Activated naive CD4-positive, alpha-beta T cell treated with anti-CD3 and anti-CD28 coated beads, Interleukin-2, amount 10 ng/mL, durations not matched to agents 7 days and 5 days (primary cell): ENCODE measurements at regions not wholly inside any gene's neighbourhood (a gene's known extent, or its start where the extent isn't known, plus 50 kb on each side); places are given as distances from the start of the nearest gene placed in this dataset.

Experiments used
- CTCF ChIA-PET: fragments of 350-600 bp; sonication (Branson Sonifier 250); formaldehyde crosslinking; loops from one replicate; lab custom pipeline; 2021; ENCODE audit warnings: antibody characterized with exemption; lab: Charles Lee
- DNase-seq: peaks from one replicate; pipeline ENCODE4 v3.0.0-alpha.2; 2020
- H3K27ac Mint-ChIP-seq: one replicate; pipeline ENCODE4 v1.8.0; 2021; ENCODE audit warnings: mild to moderate bottlenecking, moderate library complexity, mixed read lengths
- H3K27me3 Mint-ChIP-seq: one replicate; pipeline ENCODE4 v1.8.0; 2021; ENCODE audit warnings: mild to moderate bottlenecking, mixed read lengths
- H3K36me3 Mint-ChIP-seq: one replicate; pipeline ENCODE4 v1.8.0; 2021; ENCODE audit warnings: mixed read lengths
- H3K4me1 Mint-ChIP-seq: one replicate; pipeline ENCODE4 v1.8.0; 2021; ENCODE audit warnings: mixed read lengths
- H3K4me3 Mint-ChIP-seq: one replicate; pipeline ENCODE4 v1.8.0; 2021; ENCODE audit warnings: mild to moderate bottlenecking, moderate library complexity, mixed read lengths
- H3K9me3 Mint-ChIP-seq: one replicate; pipeline ENCODE4 v1.8.0; 2021; ENCODE audit warnings: mixed read lengths

GRCh38 chr10:131735577-131735976, 165.2 kb upstream of the PPP2R2D start:
- CTCF ChIA-PET = no interaction called here
- Mint-ChIP-seq H3K9me3 (peaks cover 16% of the 10 kb centered on the region), H3K4me3 (no peak overlapping the region), H3K36me3 (no peaks in the 10 kb centered on the region), H3K27me3 (no peaks in the 10 kb centered on the region), H3K4me1 (no peaks in the 10 kb centered on the region), H3K27ac (no peak overlapping the region)
- no peak for DNase-seq

GRCh38 chr10:131736321-131736980, 164.4 kb upstream of the PPP2R2D start:
- Mint-ChIP-seq H3K27ac (no peak overlapping the region), H3K27me3 (no peaks in the 10 kb centered on the region), H3K4me1 (no peaks in the 10 kb centered on the region), H3K4me3 (no peak overlapping the region), H3K36me3 (no peaks in the 10 kb centered on the region), H3K9me3 (peaks cover 16% of the 10 kb centered on the region)
- CTCF ChIA-PET = no interaction called here
- DNase-seq = no peak

DNA sequence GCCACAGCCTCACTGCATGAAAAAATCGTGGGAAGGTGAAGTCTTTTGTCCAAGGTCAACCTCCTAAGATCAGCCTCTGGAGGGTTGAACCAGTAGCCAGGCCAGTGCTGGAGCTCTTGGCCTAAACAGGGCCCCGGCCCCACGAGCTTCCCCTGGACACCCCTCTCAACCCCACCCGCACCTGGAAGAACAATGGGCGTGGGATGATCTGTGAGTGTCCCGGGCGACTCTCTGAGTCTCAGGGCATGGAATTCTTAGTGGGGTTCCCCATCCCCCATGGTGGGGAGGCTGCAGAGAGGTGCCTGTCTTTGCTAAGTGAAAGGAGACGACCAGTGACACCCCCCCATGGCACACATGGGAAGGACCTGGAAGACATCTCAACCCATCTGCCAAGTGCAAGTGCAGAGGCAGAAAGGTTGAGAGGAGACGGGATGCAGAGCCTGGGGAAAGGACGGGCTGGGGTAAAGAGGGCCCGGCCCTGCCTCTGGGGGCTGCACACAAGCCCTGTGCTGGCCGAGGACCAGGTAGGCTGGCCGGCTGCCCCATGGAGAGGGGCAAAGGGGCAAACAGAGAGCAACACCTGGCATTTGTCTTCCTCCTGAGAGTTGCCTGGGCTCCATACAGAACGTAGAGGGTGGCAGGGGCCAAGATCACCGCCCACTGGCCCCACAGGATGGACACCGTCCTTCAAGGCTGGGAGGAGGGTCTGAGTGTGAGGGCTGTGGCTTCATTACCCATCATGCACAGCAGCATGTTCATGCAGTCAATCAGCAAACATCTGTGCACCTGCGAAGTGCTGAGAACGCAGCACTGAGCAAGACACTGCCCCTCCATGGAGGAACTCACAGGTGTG, 163.0 kb upstream of the PPP2R2D start:
- CTCF ChIA-PET = no interaction called here
- Mint-ChIP-seq H3K4me1 (no peaks in the 10 kb centered on the region), H3K36me3 (no peaks in the 10 kb centered on the region), H3K27ac (no peak overlapping the region), H3K9me3 (peaks cover 10% of the 10 kb centered on the region), H3K27me3 (no peaks in the 10 kb centered on the region), H3K4me3 (no peak overlapping the region)
- no peak for DNase-seq

DNA sequence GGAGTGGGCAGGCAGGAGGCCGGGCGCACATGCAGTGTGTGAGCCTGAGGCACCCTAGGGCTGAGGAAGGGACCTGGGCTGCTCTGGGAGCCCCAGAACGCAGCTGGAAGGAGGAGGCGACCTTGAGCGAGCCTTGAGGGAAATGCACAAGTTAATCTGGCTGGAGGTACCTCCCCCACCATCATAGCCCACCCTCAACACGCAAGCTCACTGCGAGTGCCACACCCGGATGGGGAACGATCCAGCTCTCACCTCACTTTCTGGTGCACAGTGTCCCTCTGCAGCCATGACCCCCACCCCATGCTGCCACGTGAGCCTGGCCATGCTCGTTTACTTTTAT, 162.4 kb upstream of the PPP2R2D start:
- no peak for DNase-seq
- no peaks in the 10 kb centered on the region for H3K36me3 Mint-ChIP-seq
- CTCF ChIA-PET = no interaction called here
- no peaks in the 10 kb centered on the region for H3K4me1 Mint-ChIP-seq
- peaks cover 10% of the 10 kb centered on the region for H3K9me3 Mint-ChIP-seq
- peaks cover 3% of the 10 kb centered on the region for H3K27me3 Mint-ChIP-seq
- no peak overlapping the region for H3K27ac Mint-ChIP-seq
- no peak overlapping the region for H3K4me3 Mint-ChIP-seq

- Mint-ChIP-seq H3K27me3 (peaks cover 11% of the 10 kb centered on the region), H3K36me3 (no peaks in the 10 kb centered on the region)
Measured at GRCh38 chr10:131739206-131739605, 161.6 kb upstream of the PPP2R2D start.

GRCh38 chr10:131742500-131742951, 158.3 kb upstream of the PPP2R2D start:
- Mint-ChIP-seq H3K9me3 (peaks cover 10% of the 10 kb centered on the region), H3K27me3 (peaks cover 13% of the 10 kb centered on the region), H3K4me3 (no peak overlapping the region), H3K27ac (no peak overlapping the region), H3K36me3 (no peaks in the 10 kb centered on the region), H3K4me1 (peaks cover 3% of the 10 kb centered on the region)
- DNase-seq = no peak
- CTCF ChIA-PET = no interaction called here

More at GRCh38 chr10:131739206-131739605, 161.6 kb upstream of the PPP2R2D start:
- no peak overlapping the region for H3K4me3 Mint-ChIP-seq
- H3K27ac Mint-ChIP-seq = no peak overlapping the region
- peaks cover 10% of the 10 kb centered on the region for H3K9me3 Mint-ChIP-seq
- CTCF ChIA-PET = no interaction called here
- DNase-seq = no peak
- H3K4me1 Mint-ChIP-seq = peaks cover 2% of the 10 kb centered on the region

DNA sequence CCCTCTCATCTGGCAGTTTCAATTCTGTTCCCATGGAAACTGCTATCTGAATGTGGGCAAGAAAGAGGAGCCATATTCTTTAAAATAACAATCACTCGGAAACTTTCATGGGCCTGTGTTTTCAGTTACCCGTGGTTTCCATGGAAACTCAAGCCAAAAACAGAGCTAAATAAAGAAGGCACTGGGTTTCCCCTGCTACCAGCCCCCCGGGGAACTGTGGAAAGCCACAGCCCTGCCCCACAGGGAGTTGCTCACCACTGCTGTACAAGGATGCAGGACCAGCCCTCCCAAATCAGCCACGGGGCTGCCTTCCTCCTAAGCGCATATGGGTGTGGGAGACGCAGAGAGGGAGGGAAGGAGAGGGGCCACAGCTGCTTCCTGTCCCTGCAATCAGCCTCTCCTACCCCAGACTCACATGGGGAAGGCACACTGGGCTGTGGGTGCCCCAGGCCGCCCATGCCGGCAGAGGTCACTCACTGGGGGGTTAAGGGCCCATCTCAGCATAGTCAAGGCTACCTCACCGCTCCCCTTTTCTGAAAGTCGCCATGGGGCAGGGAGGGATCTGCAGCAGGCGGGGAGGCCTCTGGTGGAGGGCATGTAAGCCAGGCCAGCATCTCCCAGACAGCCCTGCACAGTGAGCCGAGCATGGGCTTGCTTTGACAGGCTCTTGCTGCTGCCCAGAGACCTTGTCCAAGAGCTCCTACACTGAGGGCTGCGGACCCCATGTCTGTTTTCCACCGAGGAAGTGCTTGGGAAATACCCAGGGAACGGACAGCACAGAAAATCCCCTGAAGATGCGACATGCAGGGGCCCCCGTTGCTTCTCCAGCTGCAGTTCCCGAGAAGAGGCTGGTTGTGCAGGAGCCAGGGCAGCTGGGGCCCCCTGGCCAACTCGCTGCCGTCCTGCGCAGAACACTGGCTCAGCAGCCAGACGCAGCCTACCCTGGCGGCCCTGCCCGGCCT, 157.3 kb upstream of the PPP2R2D start:
- peaks cover 3% of the 10 kb centered on the region for H3K4me1 Mint-ChIP-seq
- peaks cover 13% of the 10 kb centered on the region for H3K27me3 Mint-ChIP-seq
- peaks cover 10% of the 10 kb centered on the region for H3K9me3 Mint-ChIP-seq
- CTCF ChIA-PET = no interaction called here
- H3K36me3 Mint-ChIP-seq = no peaks in the 10 kb centered on the region
- no peak for DNase-seq
- H3K4me3 Mint-ChIP-seq = no peak overlapping the region
- no peak overlapping the region for H3K27ac Mint-ChIP-seq

GRCh38 chr10:131744346-131744745, 156.5 kb upstream of the PPP2R2D start:
- no peak overlapping the region for H3K4me3 Mint-ChIP-seq
- peaks cover 13% of the 10 kb centered on the region for H3K27me3 Mint-ChIP-seq
- CTCF ChIA-PET = no interaction called here
- H3K36me3 Mint-ChIP-seq = no peaks in the 10 kb centered on the region
- H3K9me3 Mint-ChIP-seq = peaks cover 6% of the 10 kb centered on the region
- H3K4me1 Mint-ChIP-seq = peaks cover 3% of the 10 kb centered on the region
- DNase-seq = no peak
- H3K27ac Mint-ChIP-seq = no peak overlapping the region

- CTCF ChIA-PET = no interaction called here
- Mint-ChIP-seq H3K4me3 (no peak overlapping the region), H3K27me3 (peaks cover 13% of the 10 kb centered on the region), H3K9me3 (no peaks in the 10 kb centered on the region), H3K4me1 (peaks cover 3% of the 10 kb centered on the region), H3K27ac (no peak overlapping the region), H3K36me3 (no peaks in the 10 kb centered on the region)
- DNase-seq = no peak
Measured at GRCh38 chr10:131745591-131745990, 155.2 kb upstream of the PPP2R2D start.

GRCh38 chr10:131746241-131746711, 154.5 kb upstream of the PPP2R2D start:
- Mint-ChIP-seq H3K4me1 (peaks cover 3% of the 10 kb centered on the region), H3K36me3 (no peaks in the 10 kb centered on the region), H3K27ac (no peak overlapping the region), H3K4me3 (no peak overlapping the region), H3K9me3 (no peaks in the 10 kb centered on the region), H3K27me3 (peaks cover 16% of the 10 kb centered on the region)
- DNase-seq = no peak
- CTCF ChIA-PET = no interaction called here

GRCh38 chr10:131746785-131747184, 154.0 kb upstream of the PPP2R2D start:
- Mint-ChIP-seq H3K27me3 (peaks cover 16% of the 10 kb centered on the region), H3K9me3 (no peaks in the 10 kb centered on the region), H3K36me3 (no peaks in the 10 kb centered on the region), H3K4me1 (peaks cover 3% of the 10 kb centered on the region), H3K4me3 (no peak overlapping the region), H3K27ac (no peak overlapping the region)
- CTCF ChIA-PET = no interaction called here
- no peak for DNase-seq

GRCh38 chr10:131747251-131747650, 153.6 kb upstream of the PPP2R2D start:
- CTCF ChIA-PET = no interaction called here
- Mint-ChIP-seq H3K36me3 (no peaks in the 10 kb centered on the region), H3K27me3 (peaks cover 16% of the 10 kb centered on the region), H3K4me3 (no peak overlapping the region), H3K4me1 (peaks cover 3% of the 10 kb centered on the region), H3K27ac (no peak overlapping the region), H3K9me3 (no peaks in the 10 kb centered on the region)
- no peak for DNase-seq

GRCh38 chr10:131747791-131748190, 153.0 kb upstream of the PPP2R2D start:
- DNase-seq = no peak
- Mint-ChIP-seq H3K27me3 (peaks cover 18% of the 10 kb centered on the region), H3K4me3 (no peak overlapping the region), H3K9me3 (no peaks in the 10 kb centered on the region), H3K36me3 (no peaks in the 10 kb centered on the region), H3K4me1 (peaks cover 3% of the 10 kb centered on the region), H3K27ac (no peak overlapping the region)
- CTCF ChIA-PET = no interaction called here

DNA sequence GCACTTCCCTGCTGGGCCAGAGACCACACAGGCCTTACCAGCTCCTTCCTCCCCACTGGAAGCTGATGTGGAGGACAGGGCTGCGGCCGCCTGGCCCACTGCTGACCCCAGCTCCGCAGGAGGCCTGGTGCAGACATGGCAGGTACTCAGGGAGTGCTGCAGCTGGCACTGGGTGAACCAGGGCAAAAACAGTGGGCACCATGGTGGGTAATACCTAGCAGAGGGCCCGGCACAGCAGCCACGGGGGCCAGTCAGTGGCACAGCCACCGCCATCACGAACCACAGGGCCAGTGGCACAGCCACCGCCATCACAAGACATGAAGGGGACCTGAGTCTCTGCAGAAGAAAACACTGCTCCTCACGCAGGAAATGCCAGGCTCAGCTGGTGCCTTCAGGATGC, 152.6 kb upstream of the PPP2R2D start:
- H3K4me1 Mint-ChIP-seq = peaks cover 3% of the 10 kb centered on the region
- no peak for DNase-seq
- H3K36me3 Mint-ChIP-seq = no peaks in the 10 kb centered on the region
- no peak overlapping the region for H3K4me3 Mint-ChIP-seq
- no peaks in the 10 kb centered on the region for H3K9me3 Mint-ChIP-seq
- CTCF ChIA-PET = no interaction called here
- no peak overlapping the region for H3K27ac Mint-ChIP-seq
- H3K27me3 Mint-ChIP-seq = peaks cover 18% of the 10 kb centered on the region
